22Rv1 (cell line): ENCODE measurements at regions not wholly inside any gene's neighbourhood (a gene's known extent, or its start where the extent isn't known, plus 50 kb on each side); places are given as distances from the start of the nearest gene placed in this dataset.

ENCODE experiments used
- CTCF ChIP-seq: fragments of 450-650 bp; IDR thresholded peaks from 2 replicates; pipeline ENCODE4 v1.5.1; 2017; ENCODE audit warnings: mild to moderate bottlenecking
- ZFX ChIP-seq: fragments of 450-650 bp; IDR thresholded peaks from 2 replicates; pipeline ENCODE4 v1.6.1; 2017; ENCODE audit warnings: antibody characterized with exemption, borderline replicate concordance

- TF ChIP-seq CTCF, result no peak
- no peak for TF ChIP-seq ZFX
Measured at GRCh38 chr18:40897884-40898283, 1057.2 kb upstream of the PIK3C3 start.
